ENCODE measurements at regions not wholly inside any gene's neighbourhood (a gene's known extent, or its start where the extent isn't known, plus 50 kb on each side); places are given as distances from the start of the nearest gene placed in this dataset.
"Not testable (repeated sequence)": the region's sequence is repeated elsewhere in the genome, so short reads cannot be mapped to it uniquely, and the experiment has no call there.

DNA sequence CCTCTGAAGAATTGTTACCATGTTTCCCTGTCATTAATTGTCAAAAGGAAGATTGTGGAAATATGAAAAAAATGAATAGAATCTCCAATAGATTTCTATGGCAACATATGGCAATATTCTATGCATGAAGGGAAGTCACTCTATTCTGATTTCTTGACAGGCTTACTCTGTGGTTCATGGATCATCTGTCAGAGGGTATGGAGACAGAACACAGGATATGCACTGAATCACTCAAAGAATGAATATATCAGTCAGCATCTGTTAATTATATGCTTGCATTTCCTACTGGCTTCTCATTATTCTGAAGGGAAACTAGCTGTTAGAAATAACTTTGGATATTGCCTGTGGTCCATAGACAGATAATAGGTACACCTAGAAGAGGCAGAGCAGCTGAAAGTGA lies 918.9 kb downstream of the DTWD2 start:
- intact Hi-C loops (cut with micrococcal nuclease), result no loop called here
- Histone ChIP-seq H3K9me3 (ENCODE audit: control insufficient read depth, insufficient read depth, low read length) (no peaks in the 10 kb centered on the region), H3K36me3 (ENCODE audit: control insufficient read depth, insufficient read depth, low read length) (no peaks in the 10 kb centered on the region), H3K4me3 (ENCODE audit: low read length) (no peak overlapping the region), H3K27ac (ENCODE audit: low read length) (no peak overlapping the region), H3K27me3 (ENCODE audit: control insufficient read depth, insufficient read depth, low read length) (no peaks in the 10 kb centered on the region), H3K4me1 (ENCODE audit: control insufficient read depth, insufficient read depth, low read length) (no peaks in the 10 kb centered on the region)
- Mint-ChIP-seq H3K36me3 (no peaks in the 10 kb centered on the region), H3K27me3 (ENCODE audit: low read depth in 2 of 2) (no peaks in the 10 kb centered on the region), H3K4me3 (no peak overlapping the region), H3K27ac (no peak overlapping the region), H3K9me3 (peaks cover 16 to 18% of the 10 kb centered on the region in 2 donors), H3K4me1 (no peaks in the 10 kb centered on the region)
- ATAC-seq (no peak), DNase-seq (no peak)
- no peak for TF ChIP-seq CTCF (IDR thresholded peaks at IDR 0.05)

- H3K27me3 Mint-ChIP-seq (ENCODE audit: low read depth in 2 of 2), result no peaks in the 10 kb centered on the region
- Histone ChIP-seq H3K27ac (ENCODE audit: low read length) (no peak overlapping the region), H3K36me3 (ENCODE audit: control insufficient read depth, insufficient read depth, low read length) (no peaks in the 10 kb centered on the region), H3K4me1 (ENCODE audit: control insufficient read depth, insufficient read depth, low read length) (no peaks in the 10 kb centered on the region), H3K4me3 (ENCODE audit: low read length) (no peak overlapping the region), H3K9me3 (ENCODE audit: control insufficient read depth, insufficient read depth, low read length) (no peaks in the 10 kb centered on the region), H3K27me3 (ENCODE audit: control insufficient read depth, insufficient read depth, low read length) (no peaks in the 10 kb centered on the region)
- no peak overlapping the region for H3K27ac Mint-ChIP-seq
- intact Hi-C loops (cut with micrococcal nuclease), result no loop called here
- DNase-seq (no peak), ATAC-seq (no peak)
- H3K4me3 Mint-ChIP-seq, result no peak overlapping the region
- no peaks in the 10 kb centered on the region for H3K36me3 Mint-ChIP-seq
- TF ChIP-seq CTCF (IDR thresholded peaks at IDR 0.05), result no peak
- H3K9me3 Mint-ChIP-seq, result peaks cover 13 to 16% of the 10 kb centered on the region in 2 donors
- H3K4me1 Mint-ChIP-seq, result no peaks in the 10 kb centered on the region
Measured at GRCh38 chr5:118068886-118069285, 919.5 kb downstream of the DTWD2 start.

GRCh38 chr5:118063836-118064235 lies 924.5 kb downstream of the DTWD2 start:
- H3K27me3 ChIP-seq (ENCODE audit: control insufficient read depth, insufficient read depth, low read length); H3K4me3 ChIP-seq (ENCODE audit: low read length); H3K27ac ChIP-seq (ENCODE audit: low read length); DNase-seq; intact Hi-C loops (cut with micrococcal nuclease); H3K4me3 Mint-ChIP-seq; ATAC-seq; H3K9me3 ChIP-seq (ENCODE audit: control insufficient read depth, insufficient read depth, low read length); H3K36me3 Mint-ChIP-seq; H3K27ac Mint-ChIP-seq; H3K27me3 Mint-ChIP-seq (ENCODE audit: low read depth in 2 of 2); H3K36me3 ChIP-seq (ENCODE audit: control insufficient read depth, insufficient read depth, low read length); H3K4me1 Mint-ChIP-seq; H3K4me1 ChIP-seq (ENCODE audit: control insufficient read depth, insufficient read depth, low read length): not testable (repeated sequence)
- H3K9me3 Mint-ChIP-seq, result peaks cover 13 to 15% of the 10 kb centered on the region in 2 donors

- H3K9me3 Mint-ChIP-seq, result peaks cover 16 to 27% of the 10 kb centered on the region in 2 donors
Measured at GRCh38 chr5:118060833-118061232, 927.5 kb downstream of the DTWD2 start.

More at GRCh38 chr5:118060833-118061232, 927.5 kb downstream of the DTWD2 start:
- H3K27ac Mint-ChIP-seq, result no peak overlapping the region
- Histone ChIP-seq H3K9me3 (ENCODE audit: control insufficient read depth, insufficient read depth, low read length) (no peaks in the 10 kb centered on the region), H3K4me3 (ENCODE audit: low read length) (no peak overlapping the region), H3K36me3 (ENCODE audit: control insufficient read depth, insufficient read depth, low read length) (no peaks in the 10 kb centered on the region), H3K27me3 (ENCODE audit: control insufficient read depth, insufficient read depth, low read length) (no peaks in the 10 kb centered on the region), H3K4me1 (ENCODE audit: control insufficient read depth, insufficient read depth, low read length) (no peaks in the 10 kb centered on the region), H3K27ac (ENCODE audit: low read length) (no peak overlapping the region)
- no peak overlapping the region for H3K4me3 Mint-ChIP-seq
- DNase-seq (no peak), ATAC-seq (no peak)
- intact Hi-C loops (cut with micrococcal nuclease), result no loop called here
- H3K4me1 Mint-ChIP-seq, result no peaks in the 10 kb centered on the region
- WGBS (ENCODE audit: insufficient coverage), result no CpG with 5 or more reads among the region's 2 CpGs
- no peaks in the 10 kb centered on the region for H3K27me3 Mint-ChIP-seq (ENCODE audit: low read depth in 2 of 2)
- H3K36me3 Mint-ChIP-seq, result peaks cover 7% of the 10 kb centered on the region
- no peak for TF ChIP-seq CTCF (IDR thresholded peaks at IDR 0.05)
